ENCODE measurements at regions not wholly inside any gene's neighbourhood (a gene's known extent, or its start where the extent isn't known, plus 50 kb on each side); places are given as distances from the start of the nearest gene placed in this dataset.

DNA sequence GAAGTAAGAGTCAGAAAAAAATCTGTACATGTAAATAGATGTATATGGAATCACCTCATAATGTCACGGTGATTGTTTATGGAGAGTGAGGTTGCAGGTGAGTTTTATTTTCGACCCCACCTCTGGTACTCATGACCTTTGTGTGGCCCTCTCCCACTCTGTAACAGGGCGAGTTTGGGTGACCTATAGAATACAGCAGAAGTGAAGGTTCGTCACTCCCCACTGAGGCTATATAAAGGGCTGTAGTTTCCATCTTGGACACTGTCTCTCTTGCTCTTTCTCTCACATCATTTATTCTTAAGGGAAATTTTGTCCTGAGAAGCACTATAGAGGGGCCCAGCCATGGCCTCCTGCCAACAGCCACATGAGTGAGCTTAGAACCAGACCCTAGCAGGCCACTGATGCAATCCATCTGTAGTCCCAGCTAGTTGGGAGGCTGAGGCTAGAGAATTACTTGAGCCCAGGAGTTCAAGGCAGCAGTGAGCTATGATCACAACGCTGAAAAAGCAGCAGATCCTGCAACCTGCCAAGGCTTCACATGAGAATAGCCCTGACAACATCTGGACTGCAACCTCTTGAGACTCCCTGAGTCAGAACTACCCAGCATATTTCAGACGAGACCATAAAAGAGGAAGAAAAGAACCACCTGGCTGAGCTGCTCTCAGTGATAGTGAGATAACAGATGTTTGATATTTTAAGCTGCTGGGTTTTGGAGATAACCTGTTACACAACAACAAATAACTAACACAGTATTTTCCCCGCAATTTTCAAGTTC is 74.3 kb upstream of the SLC1A4 start:
- TF ChIP-seq, protein P1, sequence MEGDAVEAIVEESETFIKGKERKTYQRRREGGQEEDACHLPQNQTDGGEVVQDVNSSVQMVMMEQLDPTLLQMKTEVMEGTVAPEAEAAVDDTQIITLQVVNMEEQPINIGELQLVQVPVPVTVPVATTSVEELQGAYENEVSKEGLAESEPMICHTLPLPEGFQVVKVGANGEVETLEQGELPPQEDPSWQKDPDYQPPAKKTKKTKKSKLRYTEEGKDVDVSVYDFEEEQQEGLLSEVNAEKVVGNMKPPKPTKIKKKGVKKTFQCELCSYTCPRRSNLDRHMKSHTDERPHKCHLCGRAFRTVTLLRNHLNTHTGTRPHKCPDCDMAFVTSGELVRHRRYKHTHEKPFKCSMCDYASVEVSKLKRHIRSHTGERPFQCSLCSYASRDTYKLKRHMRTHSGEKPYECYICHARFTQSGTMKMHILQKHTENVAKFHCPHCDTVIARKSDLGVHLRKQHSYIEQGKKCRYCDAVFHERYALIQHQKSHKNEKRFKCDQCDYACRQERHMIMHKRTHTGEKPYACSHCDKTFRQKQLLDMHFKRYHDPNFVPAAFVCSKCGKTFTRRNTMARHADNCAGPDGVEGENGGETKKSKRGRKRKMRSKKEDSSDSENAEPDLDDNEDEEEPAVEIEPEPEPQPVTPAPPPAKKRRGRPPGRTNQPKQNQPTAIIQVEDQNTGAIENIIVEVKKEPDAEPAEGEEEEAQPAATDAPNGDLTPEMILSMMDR (IDR thresholded peaks at IDR 0.05), result no peak
- TF ChIP-seq EP300 (IDR thresholded peaks at IDR 0.05), result no peak
